ENCODE measurements at regions not wholly inside any gene's neighbourhood (a gene's known extent, or its start where the extent isn't known, plus 50 kb on each side); places are given as distances from the start of the nearest gene placed in this dataset.
"Not testable (repeated sequence)": the region's sequence is repeated elsewhere in the genome, so short reads cannot be mapped to it uniquely, and the experiment has no call there.

GRCh38 chr16:63776437-63776836 lies 1345.4 kb downstream of the CDH11 start:
- DNase-seq (ENCODE audit: low read depth, low spot score) = no peak
- in situ Hi-C loops (cut with HindIII; ENCODE audit: low sequenced_read_pairs) = no loop called here
- H3K4me3 ChIP-seq (ENCODE audit: low read depth, low read length) = no peak overlapping the region
- no peak for TF ChIP-seq CTCF (IDR thresholded peaks at IDR 0.05; ENCODE audit: low read depth, low read length)

GRCh38 chr16:63776034-63776433 lies 1345.8 kb downstream of the CDH11 start:
- DNase-seq (ENCODE audit: low read depth, low spot score) = no peak
- TF ChIP-seq CTCF (IDR thresholded peaks at IDR 0.05; ENCODE audit: low read depth, low read length) = no peak
- in situ Hi-C loops (cut with HindIII; ENCODE audit: low sequenced_read_pairs) = no loop called here
- H3K4me3 ChIP-seq (ENCODE audit: low read depth, low read length) = no peak overlapping the region

GRCh38 chr16:63774302-63774701 lies 1347.6 kb downstream of the CDH11 start:
- no peak for DNase-seq (ENCODE audit: low read depth, low spot score)
- no peak overlapping the region for H3K4me3 ChIP-seq (ENCODE audit: low read depth, low read length)
- TF ChIP-seq CTCF (IDR thresholded peaks at IDR 0.05; ENCODE audit: low read depth, low read length) = no peak
- in situ Hi-C loops (cut with HindIII; ENCODE audit: low sequenced_read_pairs) = no loop called here

- H3K4me3 ChIP-seq (ENCODE audit: low read depth, low read length) = no peak overlapping the region
- DNase-seq (ENCODE audit: low read depth, low spot score) = no peak
- TF ChIP-seq CTCF (IDR thresholded peaks at IDR 0.05; ENCODE audit: low read depth, low read length) = no peak
- in situ Hi-C loops (cut with HindIII; ENCODE audit: low sequenced_read_pairs) = no loop called here
Measured at GRCh38 chr16:63769211-63769610, 1352.7 kb downstream of the CDH11 start.

GRCh38 chr16:63760246-63760645 lies 1361.6 kb downstream of the CDH11 start:
- H3K4me3 ChIP-seq (ENCODE audit: low read depth, low read length); in situ Hi-C loops (cut with HindIII; ENCODE audit: low sequenced_read_pairs); DNase-seq (ENCODE audit: low read depth, low spot score): not testable (repeated sequence)

- no peak for TF ChIP-seq CTCF (IDR thresholded peaks at IDR 0.05; ENCODE audit: low read depth, low read length)
- no peak for DNase-seq (ENCODE audit: low read depth, low spot score)
- in situ Hi-C loops (cut with HindIII; ENCODE audit: low sequenced_read_pairs) = no loop called here
- H3K4me3 ChIP-seq (ENCODE audit: low read depth, low read length) = no peak overlapping the region
Measured at GRCh38 chr16:63752347-63752746, 1369.5 kb downstream of the CDH11 start.

- in situ Hi-C loops (cut with HindIII; ENCODE audit: low sequenced_read_pairs) = no loop called here
- no peak overlapping the region for H3K4me3 ChIP-seq (ENCODE audit: low read depth, low read length)
- no peak for DNase-seq (ENCODE audit: low read depth, low spot score)
- no peak for TF ChIP-seq CTCF (IDR thresholded peaks at IDR 0.05; ENCODE audit: low read depth, low read length)
Measured at GRCh38 chr16:63749276-63749675, 1372.6 kb downstream of the CDH11 start.
